B cell (primary cell): ENCODE measurements at regions not wholly inside any gene's neighbourhood (a gene's known extent, or its start where the extent isn't known, plus 50 kb on each side); places are given as distances from the start of the nearest gene placed in this dataset.

Experiments used
- ATAC-seq: fragments of 200-7000 bp; cut with Tn5 transposase; one replicate; pipeline ENCODE4 v1.10.0; 2021; ENCODE audit warnings: low read depth, mild to moderate bottlenecking, moderate number of reproducible peaks, moderate library complexity
- CTCF ChIA-PET: fragments of 350-600 bp; sonication (Branson Sonifier 250); formaldehyde crosslinking; loops from one replicate; lab custom pipeline; 2021; ENCODE audit warnings: antibody characterized with exemption, inconsistent platforms; lab: Charles Lee
- POLR2A ChIA-PET: fragments of 350-600 bp; sonication (Branson Sonifier 250); formaldehyde crosslinking; loops from one replicate; lab custom pipeline; 2021; ENCODE audit warnings: antibody characterized with exemption; lab: Charles Lee
- DNase-seq: peaks from one replicate; pipeline ENCODE4 v3.0.0; 2013
- H2AFZ ChIP-seq: 2 replicates; pipeline ENCODE4 v1.6.1; 2012; ENCODE audit warnings: mild to moderate bottlenecking, low read depth, low read length; ENCODE audit not compliant: insufficient read depth, poor library complexity, severe bottlenecking
- H3K27ac ChIP-seq, 2 donors: 1 replicate in 1 of 2; 2 replicates in 1 of 2; pipeline ENCODE4 v1.5.1; 2012 to 2013; ENCODE audit warnings: low read length in 2 of 2, mild to moderate bottlenecking in 2 of 2, moderate library complexity in 1 of 2
- H3K27me3 ChIP-seq, 4 experiments: fragments of 200-600 bp in 1 of 4; sonication (generic) in 1 of 4; replicated peaks in 1 of 4; 1 replicate in 2 of 4; 2 replicates in 2 of 4; pipeline versions ENCODE4 v1.6.1 to v1.7.0; 2013 to 2016; ENCODE audit warnings: low read length in 3 of 4, mild to moderate bottlenecking in 2 of 4, mixed read lengths in 1 of 4, moderate library complexity in 1 of 4; ENCODE audit not compliant: insufficient read depth in 4 of 4, control insufficient read depth in 3 of 4; ENCODE audit errors: control extremely low read depth in 1 of 4
- H3K36me3 ChIP-seq, 2 experiments: replicated peaks in 1 of 2; 1 replicate in 1 of 2; 2 replicates in 1 of 2; pipeline versions ENCODE4 v1.6.1 to v1.7.1; 2013; ENCODE audit warnings: low read length in 1 of 2; ENCODE audit not compliant: insufficient read depth in 2 of 2, control insufficient read depth in 1 of 2; ENCODE audit errors: control extremely low read depth in 1 of 2, extremely low read depth in 1 of 2
- H3K4me1 ChIP-seq, 2 donors: fragments of 200-600 bp in 1 of 2; sonication (generic) in 1 of 2; 1 replicate in 1 of 2; 2 replicates in 1 of 2; pipeline versions ENCODE4 v1.5.1 to v1.6.1; 2013 to 2017; ENCODE audit warnings: low read length in 2 of 2; ENCODE audit not compliant: control insufficient read depth in 2 of 2, insufficient read depth in 2 of 2
- H3K4me2 ChIP-seq: replicated peaks from 2 replicates; pipeline ENCODE3; 2012; ENCODE audit warnings: mild to moderate bottlenecking, low read depth, low read length; ENCODE audit not compliant: poor library complexity, severe bottlenecking
- H3K4me3 ChIP-seq, 5 experiments: fragments of 200-600 bp in 1 of 5; sonication (generic) in 1 of 5; 1 replicate in 3 of 5; 2 replicates in 2 of 5; pipeline versions ENCODE4 v1.5.1 to v1.7.0; 2011 to 2016; ENCODE audit warnings: low read length in 4 of 5, mild to moderate bottlenecking in 4 of 5, low read depth in 2 of 5, control low read depth in 1 of 5, moderate library complexity in 1 of 5; ENCODE audit not compliant: insufficient read depth in 1 of 5; ENCODE audit errors: control extremely low read depth in 1 of 5, extremely low read depth in 1 of 5
- H3K79me2 ChIP-seq: fragments of 200-600 bp; sonication (generic); one replicate; pipeline ENCODE4 v1.6.0; 2016; ENCODE audit warnings: low read length; ENCODE audit not compliant: control insufficient read depth, insufficient read depth
- H3K9ac ChIP-seq: fragments of 200-600 bp; sonication (generic); 2 replicates; pipeline ENCODE4 v1.6.1; 2017; ENCODE audit warnings: mild to moderate bottlenecking, low read length, moderate library complexity
- H3K9me3 ChIP-seq, 3 donors: one replicate each; pipeline versions ENCODE4 v1.6.1 to v1.7.1; 2013; ENCODE audit warnings: low read length in 2 of 3; ENCODE audit not compliant: control insufficient read depth in 2 of 3, insufficient read depth in 1 of 3; ENCODE audit errors: control extremely low read depth in 1 of 3
- H4K20me1 ChIP-seq: 2 replicates; pipeline ENCODE4 v1.6.0; 2012; ENCODE audit warnings: mild to moderate bottlenecking, low read length; ENCODE audit not compliant: insufficient read depth, control insufficient read depth, poor library complexity, severe bottlenecking
- H3K27ac Mint-ChIP-seq: one replicate; pipeline ENCODE4 v1.8.0; 2021; ENCODE audit warnings: mixed read lengths
- H3K27me3 Mint-ChIP-seq: one replicate; pipeline ENCODE4 v1.8.0; 2021; ENCODE audit warnings: mixed read lengths
- H3K4me1 Mint-ChIP-seq: one replicate; pipeline ENCODE4 v1.8.0; 2021; ENCODE audit warnings: mixed read lengths
- H3K4me3 Mint-ChIP-seq: one replicate; pipeline ENCODE4 v1.8.0; 2021; ENCODE audit warnings: mixed read lengths
- H3K9me3 Mint-ChIP-seq: one replicate; pipeline ENCODE4 v1.8.0; 2022; ENCODE audit warnings: mixed read lengths; ENCODE audit not compliant: insufficient read depth
- CTCF ChIP-seq: fragments of 200-600 bp; IDR thresholded peaks from one replicate; pipeline ENCODE4 v1.8.0; 2022; ENCODE audit warnings: antibody characterized with exemption, mild to moderate bottlenecking
- EZH2 ChIP-seq: IDR thresholded peaks from 2 replicates; pipeline ENCODE4 v1.6.1; 2012; ENCODE audit warnings: borderline replicate concordance, low read depth, mild to moderate bottlenecking, moderate library complexity, low read length; ENCODE audit not compliant: insufficient read depth, poor library complexity, severe bottlenecking
- WGBS: methylation state at CpG from one replicate; pipeline ENCODE4 v1.1.5; 2013; ENCODE audit warnings: missing lambda C conversion rate; ENCODE audit not compliant: insufficient coverage; 5-methylcytosine and 5-hydroxymethylcytosine counted together
- intact Hi-C: fragments of 100-400 bp; cut with micrococcal nuclease; formaldehyde crosslinking; loops from one replicate; pipeline ENCODE4 v1.10.0; 2022

DNA sequence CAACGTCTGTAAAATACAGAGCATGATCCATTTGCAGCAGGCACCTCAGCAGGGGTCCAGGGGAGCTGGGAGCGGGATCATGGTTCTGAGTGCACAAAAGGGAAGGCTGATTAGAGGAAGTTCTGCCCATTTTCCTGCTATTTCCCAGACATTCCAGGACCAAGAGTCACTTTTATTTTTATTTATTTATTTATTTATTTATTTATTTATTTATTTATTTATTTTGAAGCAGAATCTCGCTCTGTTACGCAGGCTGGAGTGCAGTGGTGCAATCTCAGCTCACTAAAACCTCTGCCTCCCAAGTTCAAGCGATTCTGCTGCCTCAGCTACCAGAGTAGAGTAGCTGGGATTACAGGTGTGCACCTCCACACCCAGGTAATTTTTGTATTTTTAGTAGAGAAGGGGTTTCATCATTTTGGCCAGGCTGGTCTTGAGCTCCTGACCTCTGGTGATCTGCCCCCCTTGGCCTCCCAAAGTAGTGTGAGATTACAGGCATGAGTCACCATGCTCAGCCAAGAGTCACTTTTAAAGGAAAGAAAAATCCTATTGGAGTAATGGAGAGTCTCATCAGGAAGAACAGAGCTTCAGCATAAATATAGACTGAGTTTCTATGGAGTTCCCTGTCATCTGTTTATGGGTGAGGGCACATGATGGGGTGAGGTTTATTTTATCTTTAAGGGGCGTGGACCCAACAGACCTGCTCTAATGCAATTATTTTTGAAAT, 355.2 kb downstream of the HAPSTR1 start:
- Histone ChIP-seq H3K9ac (no peak overlapping the region), H3K4me1 (no peaks in the 10 kb centered on the region), H3K79me2 (no peaks in the 10 kb centered on the region), H4K20me1 (no peaks in the 10 kb centered on the region), H3K27me3 (no peaks in the 10 kb centered on the region), H3K27ac (no peak overlapping the region), H3K9me3 (peaks cover 1 to 6% (median 3%) of the 10 kb centered on the region in 3 donors), H2AFZ (no peak overlapping the region), H3K36me3 (no peaks in the 10 kb centered on the region), H3K4me2 (no peak overlapping the region), H3K4me3 (no peak overlapping the region)
- ATAC-seq (no peak), DNase-seq (no peak)
- Mint-ChIP-seq H3K4me3 (no peak overlapping the region), H3K9me3 (peaks cover 16% of the 10 kb centered on the region), H3K27me3 (peaks cover 14% of the 10 kb centered on the region), H3K27ac (no peak overlapping the region), H3K4me1 (no peaks in the 10 kb centered on the region)
- ChIA-PET CTCF (no interaction called here), POLR2A (no interaction called here)
- intact Hi-C loops: no loop called here
- WGBS: 20% methylated on average over 1 of the region's 6 CpGs
- no peak for TF ChIP-seq EZH2

DNA sequence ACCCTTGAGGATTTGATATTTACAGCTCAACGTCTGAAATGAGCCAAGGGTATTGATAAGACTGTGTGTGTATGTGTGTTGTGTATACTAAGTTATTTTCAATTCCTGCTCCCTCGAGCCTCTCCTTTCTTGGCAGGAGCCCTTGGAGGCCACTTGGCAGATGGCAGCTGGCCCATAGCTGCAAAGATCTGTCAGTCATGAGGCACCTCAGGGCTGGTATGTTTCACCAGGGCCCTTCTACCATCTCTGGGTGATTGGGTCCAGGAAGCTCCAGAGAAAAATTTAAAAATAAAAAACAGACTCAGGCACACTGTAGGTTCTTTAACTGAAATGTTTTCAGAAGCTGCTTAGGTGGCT, 355.7 kb downstream of the HAPSTR1 start:
- H3K9me3 Mint-ChIP-seq: peaks cover 16% of the 10 kb centered on the region
- H3K4me1 Mint-ChIP-seq: no peaks in the 10 kb centered on the region
- H3K27ac Mint-ChIP-seq: no peak overlapping the region
- 70% methylated on average over 1 of the region's 2 CpGs for WGBS
- H4K20me1 ChIP-seq: no peaks in the 10 kb centered on the region
- DNase-seq (no peak), ATAC-seq (no peak)
- no peaks in the 10 kb centered on the region for H3K79me2 ChIP-seq
- no peaks in the 10 kb centered on the region for H3K36me3 ChIP-seq
- no peak overlapping the region for H3K27ac ChIP-seq
- H3K27me3 Mint-ChIP-seq: peaks cover 10% of the 10 kb centered on the region
- H3K4me3 Mint-ChIP-seq: no peak overlapping the region
- no peak overlapping the region for H2AFZ ChIP-seq
- no peak for TF ChIP-seq EZH2
- no peak for TF ChIP-seq CTCF
- H3K9me3 ChIP-seq: peaks cover 1 to 6% (median 3%) of the 10 kb centered on the region in 3 donors
- no peak overlapping the region for H3K4me2 ChIP-seq
- no peaks in the 10 kb centered on the region for H3K4me1 ChIP-seq
- intact Hi-C loops: no loop called here
- no peak overlapping the region for H3K9ac ChIP-seq
- H3K4me3 ChIP-seq: no peak overlapping the region
- POLR2A ChIA-PET: no interaction called here
- H3K27me3 ChIP-seq: no peaks in the 10 kb centered on the region
- CTCF ChIA-PET: no interaction called here
